DOHH2 (cell line): ENCODE measurements at regions not wholly inside any gene's neighbourhood (a gene's known extent, or its start where the extent isn't known, plus 50 kb on each side); places are given as distances from the start of the nearest gene placed in this dataset.

ENCODE experiments used
- EZH2phosphoT487 ChIP-seq: fragments of 200-600 bp; sonication (generic); IDR thresholded peaks from 2 replicates; pipeline ENCODE4 v1.6.1; 2017; ENCODE audit warnings: borderline replicate concordance, mild to moderate bottlenecking, antibody characterized with exemption, low read length, moderate library complexity, mixed read lengths
- TF ChIP-seq, protein P1 (sequence below): fragments of 200-600 bp; sonication (generic); IDR thresholded peaks from one replicate; pipeline ENCODE4 v1.5.1; 2014; ENCODE audit warnings: antibody characterized with exemption, mild to moderate bottlenecking, low read depth, low read length; ENCODE audit not compliant: poor library complexity, severe bottlenecking

DNA sequence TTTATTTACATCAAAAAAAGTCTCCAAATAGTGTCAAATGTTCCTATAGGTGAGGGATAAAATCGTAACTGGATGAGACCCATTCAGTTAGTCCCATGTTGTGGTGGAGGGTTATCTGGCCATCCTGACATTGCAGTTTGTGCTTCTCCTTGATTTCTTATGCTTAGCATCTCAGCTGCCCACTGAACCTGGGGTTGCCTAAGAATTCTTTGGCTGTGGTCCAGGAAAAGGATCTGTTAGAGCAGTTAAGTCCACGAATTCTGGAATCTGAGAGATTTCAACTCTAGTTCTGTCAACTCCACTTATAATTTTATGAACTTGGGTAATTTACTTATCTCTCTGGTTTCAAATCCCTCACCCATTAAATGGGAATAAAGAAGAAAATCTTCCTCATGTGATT lies 1673.4 kb downstream of the REEP3 start:
- TF ChIP-seq, protein P1, sequence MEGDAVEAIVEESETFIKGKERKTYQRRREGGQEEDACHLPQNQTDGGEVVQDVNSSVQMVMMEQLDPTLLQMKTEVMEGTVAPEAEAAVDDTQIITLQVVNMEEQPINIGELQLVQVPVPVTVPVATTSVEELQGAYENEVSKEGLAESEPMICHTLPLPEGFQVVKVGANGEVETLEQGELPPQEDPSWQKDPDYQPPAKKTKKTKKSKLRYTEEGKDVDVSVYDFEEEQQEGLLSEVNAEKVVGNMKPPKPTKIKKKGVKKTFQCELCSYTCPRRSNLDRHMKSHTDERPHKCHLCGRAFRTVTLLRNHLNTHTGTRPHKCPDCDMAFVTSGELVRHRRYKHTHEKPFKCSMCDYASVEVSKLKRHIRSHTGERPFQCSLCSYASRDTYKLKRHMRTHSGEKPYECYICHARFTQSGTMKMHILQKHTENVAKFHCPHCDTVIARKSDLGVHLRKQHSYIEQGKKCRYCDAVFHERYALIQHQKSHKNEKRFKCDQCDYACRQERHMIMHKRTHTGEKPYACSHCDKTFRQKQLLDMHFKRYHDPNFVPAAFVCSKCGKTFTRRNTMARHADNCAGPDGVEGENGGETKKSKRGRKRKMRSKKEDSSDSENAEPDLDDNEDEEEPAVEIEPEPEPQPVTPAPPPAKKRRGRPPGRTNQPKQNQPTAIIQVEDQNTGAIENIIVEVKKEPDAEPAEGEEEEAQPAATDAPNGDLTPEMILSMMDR = no peak
- TF ChIP-seq EZH2phosphoT487 = no peak
